GM12865 (cell line): ENCODE measurements at regions not wholly inside any gene's neighbourhood (a gene's known extent, or its start where the extent isn't known, plus 50 kb on each side); places are given as distances from the start of the nearest gene placed in this dataset.

ENCODE experiments used
- DNase-seq: peaks from one replicate; pipeline ENCODE4 v3.0.0; 2010; ENCODE audit warnings: low read depth
- H3K4me3 ChIP-seq: 2 replicates; pipeline ENCODE4 v1.5.1; 2011; ENCODE audit warnings: mild to moderate bottlenecking, low read depth, low read length, control low read depth
- CTCF ChIP-seq: IDR thresholded peaks from 2 replicates; pipeline ENCODE4 v1.5.1; 2011; ENCODE audit warnings: low read length, control low read depth, low read depth, inconsistent platforms; ENCODE audit not compliant: insufficient read depth; ENCODE audit errors: missing control alignments

GRCh38 chr7:124680304-124680703, 85.3 kb downstream of the GPR37 start:
- H3K4me3 ChIP-seq, result no peak overlapping the region
- no peak for TF ChIP-seq CTCF
- DNase-seq, result no peak

GRCh38 chr7:124679586-124680225, 85.9 kb downstream of the GPR37 start:
- no peak overlapping the region for H3K4me3 ChIP-seq
- no peak for DNase-seq
- TF ChIP-seq CTCF, result no peak

GRCh38 chr7:124679146-124679545, 86.4 kb downstream of the GPR37 start:
- no peak for TF ChIP-seq CTCF
- no peak overlapping the region for H3K4me3 ChIP-seq
- no peak for DNase-seq

- H3K4me3 ChIP-seq, result no peak overlapping the region
- no peak for DNase-seq
- TF ChIP-seq CTCF, result no peak
Observed at GRCh38 chr7:124674451-124674850, 91.1 kb downstream of the GPR37 start.

GRCh38 chr7:124672011-124672410, 93.6 kb downstream of the GPR37 start:
- H3K4me3 ChIP-seq, result no peak overlapping the region
- DNase-seq, result no peak
- no peak for TF ChIP-seq CTCF

GRCh38 chr7:124667312-124668153, 98.1 kb downstream of the GPR37 start:
- no peak for TF ChIP-seq CTCF
- H3K4me3 ChIP-seq, result no peak overlapping the region
- no peak for DNase-seq
